CD14-positive monocyte (primary cell): ENCODE measurements at regions not wholly inside any gene's neighbourhood (a gene's known extent, or its start where the extent isn't known, plus 50 kb on each side); places are given as distances from the start of the nearest gene placed in this dataset.

Experiments used
- DNase-seq, 3 donors: peaks; one replicate each; pipeline ENCODE4 v3.0.0-alpha.2; 2011 to 2022
- H2AFZ ChIP-seq: 2 replicates; pipeline ENCODE4 v1.6.0; 2012; ENCODE audit warnings: mild to moderate bottlenecking, low read depth, low read length, inconsistent platforms; ENCODE audit not compliant: insufficient read depth, poor library complexity, severe bottlenecking
- H3K27ac ChIP-seq, 2 donors: 1 replicate in 1 of 2; 2 replicates in 1 of 2; pipeline ENCODE4 v1.5.1; 2012 to 2013; ENCODE audit warnings: low read length in 2 of 2, control low read depth in 1 of 2, inconsistent platforms in 1 of 2, low read depth in 1 of 2, mild to moderate bottlenecking in 1 of 2
- H3K27me3 ChIP-seq, 2 donors: one replicate each; pipeline versions ENCODE4 v1.6.0 to v1.6.1; 2011 to 2013; ENCODE audit warnings: low read length in 2 of 2; ENCODE audit not compliant: control insufficient read depth in 2 of 2, insufficient read depth in 2 of 2
- H3K36me3 ChIP-seq, 2 donors: replicated peaks in 1 of 2; 1 replicate in 1 of 2; 2 replicates in 1 of 2; pipeline versions ENCODE4 v1.5.1 to v1.6.1; 2012 to 2013; ENCODE audit warnings: low read length in 2 of 2, control low read depth in 1 of 2, inconsistent platforms in 1 of 2, mild to moderate bottlenecking in 1 of 2; ENCODE audit not compliant: insufficient read depth in 2 of 2, control insufficient read depth in 1 of 2
- H3K4me1 ChIP-seq, 2 donors: 1 replicate in 1 of 2; 2 replicates in 1 of 2; pipeline versions ENCODE4 v1.5.1 to v1.6.1; 2012 to 2013; ENCODE audit warnings: low read length in 2 of 2, control low read depth in 1 of 2, inconsistent platforms in 1 of 2, mild to moderate bottlenecking in 1 of 2, moderate library complexity in 1 of 2; ENCODE audit not compliant: insufficient read depth in 2 of 2, control insufficient read depth in 1 of 2
- H3K4me2 ChIP-seq: replicated peaks from 2 replicates; pipeline ENCODE3; 2012; ENCODE audit warnings: low read length, moderate library complexity, mild to moderate bottlenecking; ENCODE audit not compliant: poor library complexity, severe bottlenecking; ENCODE audit errors: extremely low read depth
- H3K4me3 ChIP-seq, 3 experiments: fragments of 200-600 bp in 1 of 3; sonication (generic) in 1 of 3; replicated peaks in 1 of 3; 1 replicate in 2 of 3; 2 replicates in 1 of 3; pipeline ENCODE4 v1.5.1; 2011 to 2013; ENCODE audit warnings: low read length in 3 of 3, mild to moderate bottlenecking in 3 of 3, control low read depth in 2 of 3, low read depth in 2 of 3, inconsistent platforms in 1 of 3, moderate library complexity in 1 of 3
- H3K79me2 ChIP-seq: 2 replicates; pipeline ENCODE4 v1.6.0; 2012; ENCODE audit warnings: mild to moderate bottlenecking, control low read depth, inconsistent platforms, low read length, moderate library complexity; ENCODE audit not compliant: insufficient read depth
- H3K9ac ChIP-seq: 2 replicates; pipeline ENCODE4 v1.6.0; 2017; ENCODE audit warnings: low read length, mild to moderate bottlenecking; ENCODE audit not compliant: insufficient read depth, poor library complexity, severe bottlenecking
- H3K9me3 ChIP-seq, 2 donors: replicated peaks in 1 of 2; 1 replicate in 1 of 2; 2 replicates in 1 of 2; pipeline versions ENCODE4 v1.5.1 to v1.6.1; 2012 to 2013; ENCODE audit warnings: low read length in 2 of 2, control low read depth in 1 of 2; ENCODE audit not compliant: control insufficient read depth in 1 of 2, insufficient read depth in 1 of 2
- H4K20me1 ChIP-seq: 2 replicates; pipeline ENCODE4 v1.6.0; 2012; ENCODE audit warnings: mild to moderate bottlenecking, low read length, control low read depth, moderate library complexity; ENCODE audit not compliant: insufficient read depth
- H3K27ac Mint-ChIP-seq, 7 donors: one replicate each; pipeline ENCODE4 v1.8.0; 2020; ENCODE audit warnings: mild to moderate bottlenecking in 7 of 7, mixed read lengths in 7 of 7, moderate library complexity in 6 of 7, inconsistent platforms in 2 of 7
- H3K27me3 Mint-ChIP-seq, 3 donors: one replicate each; pipeline ENCODE4 v1.8.0; 2021 to 2022; ENCODE audit warnings: low read depth in 3 of 3, mild to moderate bottlenecking in 3 of 3, mixed read lengths in 3 of 3, moderate library complexity in 3 of 3, inconsistent platforms in 1 of 3
- H3K36me3 Mint-ChIP-seq, 2 donors: one replicate each; pipeline ENCODE4 v1.8.0; 2020; ENCODE audit warnings: mixed read lengths in 2 of 2, inconsistent platforms in 1 of 2, mild to moderate bottlenecking in 1 of 2
- H3K4me1 Mint-ChIP-seq: one replicate; pipeline ENCODE4 v1.8.0; 2020; ENCODE audit warnings: mild to moderate bottlenecking, mixed read lengths
- H3K4me3 Mint-ChIP-seq, 2 donors: one replicate each; pipeline ENCODE4 v1.8.0; 2020; ENCODE audit warnings: mild to moderate bottlenecking in 2 of 2, mixed read lengths in 2 of 2, moderate library complexity in 1 of 2
- H3K9me3 Mint-ChIP-seq, 7 donors: one replicate each; pipeline ENCODE4 v1.8.0; 2020 to 2022; ENCODE audit warnings: mixed read lengths in 7 of 7, mild to moderate bottlenecking in 6 of 7, moderate library complexity in 6 of 7, inconsistent platforms in 2 of 7
- CTCF ChIP-seq: fragments of 200-600 bp; IDR thresholded peaks from one replicate; pipeline ENCODE4 v1.8.0; 2022; ENCODE audit warnings: antibody characterized with exemption, mild to moderate bottlenecking
- WGBS: methylation state at CpG from one replicate; pipeline ENCODE4 v1.1.5; 2013; ENCODE audit warnings: missing lambda C conversion rate; ENCODE audit not compliant: insufficient coverage; 5-methylcytosine and 5-hydroxymethylcytosine counted together
- intact Hi-C, 2 donors: fragments of 100-400 bp; cut with micrococcal nuclease; formaldehyde crosslinking; loops; one replicate each; pipeline versions ENCODE4 v1.15.0 to v1.15.1; 2023

- intact Hi-C loops: no loop called here
- no peak for TF ChIP-seq CTCF
Measured at GRCh38 chr2:139165601-139166000, 385.4 kb upstream of the NXPH2 start.

GRCh38 chr2:139165041-139165440 lies 384.9 kb upstream of the NXPH2 start:
- H3K9me3 Mint-ChIP-seq: peaks cover 0 to 3% (median 0%) of the 10 kb centered on the region in 7 donors
- H3K9ac ChIP-seq: no peak overlapping the region
- H3K27ac Mint-ChIP-seq: no peak overlapping the region
- no peaks in the 10 kb centered on the region for H3K27me3 Mint-ChIP-seq
- no peaks in the 10 kb centered on the region for H3K27me3 ChIP-seq
- H4K20me1 ChIP-seq: no peaks in the 10 kb centered on the region
- H3K4me3 ChIP-seq: no peak overlapping the region
- DNase-seq: no peak
- no peaks in the 10 kb centered on the region for H3K9me3 ChIP-seq
- H3K36me3 ChIP-seq: no peaks in the 10 kb centered on the region
- no CpG with 5 or more reads among the region's 2 CpGs for WGBS
- H2AFZ ChIP-seq: no peak overlapping the region
- H3K4me1 ChIP-seq: no peaks in the 10 kb centered on the region
- H3K4me3 Mint-ChIP-seq: no peak overlapping the region
- no peak overlapping the region for H3K27ac ChIP-seq
- TF ChIP-seq CTCF: no peak
- H3K4me1 Mint-ChIP-seq: no peaks in the 10 kb centered on the region
- H3K36me3 Mint-ChIP-seq: no peaks in the 10 kb centered on the region
- intact Hi-C loops: no loop called here
- H3K79me2 ChIP-seq: no peaks in the 10 kb centered on the region
- H3K4me2 ChIP-seq: no peak overlapping the region

More at GRCh38 chr2:139165601-139166000, 385.4 kb upstream of the NXPH2 start:
- Histone ChIP-seq H2AFZ (no peak overlapping the region), H3K27me3 (no peaks in the 10 kb centered on the region), H3K9ac (no peak overlapping the region), H3K4me2 (no peak overlapping the region), H3K27ac (no peak overlapping the region), H3K4me1 (no peaks in the 10 kb centered on the region), H3K4me3 (no peak overlapping the region), H3K79me2 (no peaks in the 10 kb centered on the region), H3K36me3 (no peaks in the 10 kb centered on the region), H4K20me1 (no peaks in the 10 kb centered on the region), H3K9me3 (no peaks in the 10 kb centered on the region)
- H3K4me3 Mint-ChIP-seq: no peak overlapping the region
- no peak for DNase-seq
- H3K27me3 Mint-ChIP-seq: no peaks in the 10 kb centered on the region
- H3K36me3 Mint-ChIP-seq: no peaks in the 10 kb centered on the region
- H3K4me1 Mint-ChIP-seq: no peaks in the 10 kb centered on the region
- 86% methylated on average over 2 of the region's 2 CpGs for WGBS
- no peak overlapping the region for H3K27ac Mint-ChIP-seq
- H3K9me3 Mint-ChIP-seq: peaks cover 0 to 3% (median 0%) of the 10 kb centered on the region in 7 donors
